ENCODE measurements at regions not wholly inside any gene's neighbourhood (a gene's known extent, or its start where the extent isn't known, plus 50 kb on each side); places are given as distances from the start of the nearest gene placed in this dataset.

- ChIA-PET POLR2A (no interaction called here), RAD21 (ENCODE audit: unreplicated experiment) (no interaction called here), CTCF (no interaction called here), SMC1A (ENCODE audit: uncharacterized antibody, unreplicated experiment) (no interaction called here)
- 28% methylated on average over 3 of the region's 3 CpGs for WGBS (ENCODE audit: insufficient coverage, insufficient replicate concordance, low lambda C conversion rate, missing lambda C conversion rate)
- no peaks in the 10 kb centered on the region for H3K79me2 ChIP-seq (ENCODE audit: control insufficient read depth, insufficient read depth, low read length)
- H2AFZ ChIP-seq (ENCODE audit: control insufficient read depth, low read depth, low read length), result no peak overlapping the region
- no peak for FAIRE-seq
- no peak overlapping the region for H3K9ac ChIP-seq (ENCODE audit: control insufficient read depth, insufficient read depth, low read length)
- ATAC-seq, result no peak
- intact Hi-C loops (cut with micrococcal nuclease; ENCODE audit: unreplicated experiment) (no loop called here), in situ Hi-C loops (cut with MboI) (no loop called here)
- H3K4me1 ChIP-seq (ENCODE audit: control insufficient read depth, insufficient read depth, low read length), result no peaks in the 10 kb centered on the region
- BruUV-seq (replicated peaks), result no TSS peak
- no peaks in the 10 kb centered on the region for H3K27me3 ChIP-seq (replicated peaks in 1 of 2; ENCODE audit: control insufficient read depth in 2 of 2, insufficient read depth in 2 of 2, low read length in 1 of 2)
- H3K9me3 ChIP-seq (replicated peaks; ENCODE audit: control insufficient read depth, insufficient read depth, low read length), result no peaks in the 10 kb centered on the region
- H3K27ac ChIP-seq (ENCODE audit: control insufficient read depth, insufficient read depth), result no peak overlapping the region
- no peak for DNase-seq (ENCODE audit: low read depth, low spot score)
- H3K4me3 ChIP-seq, result no peak overlapping the region
- H3K4me2 ChIP-seq (ENCODE audit: control insufficient read depth, insufficient read depth), result no peak overlapping the region
- H3K36me3 ChIP-seq (ENCODE audit: control insufficient read depth in 2 of 2, insufficient read depth in 2 of 2, low read length in 1 of 2), result no peaks in the 10 kb centered on the region
- no peak for TF ChIP-seq BACH1 (IDR thresholded peaks at IDR 0.05; ENCODE audit: borderline replicate concordance)
- no peak for TF ChIP-seq HSF1 (IDR thresholded peaks at IDR 0.05; ENCODE audit: low read depth, low read length)
- no peak for TF ChIP-seq ATF2 (IDR thresholded peaks at IDR 0.05; ENCODE audit: low read length)
- H4K20me1 ChIP-seq (ENCODE audit: control insufficient read depth, insufficient read depth), result no peaks in the 10 kb centered on the region
Measured at GRCh38 chr3:88979760-88980159, 127.7 kb upstream of the EPHA3 start.

DNA sequence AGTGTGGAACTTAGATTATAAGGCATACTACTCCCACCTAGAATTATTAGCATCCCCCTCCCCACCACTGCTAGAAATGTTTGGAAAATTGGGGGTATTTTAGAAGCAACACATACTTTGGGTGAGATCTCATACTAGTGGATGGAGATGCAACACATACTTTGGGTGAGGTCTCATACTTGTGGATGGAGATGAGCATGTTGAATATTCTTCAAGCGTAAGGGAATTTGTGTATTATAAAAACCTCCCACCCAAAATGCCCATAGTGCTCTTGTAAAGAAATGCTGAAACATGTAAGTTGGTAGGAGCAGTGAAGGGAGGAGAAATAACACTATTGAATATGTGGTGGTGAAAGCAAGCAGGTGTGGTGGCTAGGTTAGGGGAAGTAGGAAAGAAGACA lies 124.0 kb upstream of the EPHA3 start:
- H4K20me1 ChIP-seq (ENCODE audit: control insufficient read depth, insufficient read depth), result no peaks in the 10 kb centered on the region
- RAD21 ChIA-PET (ENCODE audit: unreplicated experiment), result no interaction called here
- H3K4me3 ChIP-seq, result no peak overlapping the region
- ATAC-seq (no peak), DNase-seq (ENCODE audit: low read depth, low spot score) (no peak), FAIRE-seq (no peak)
- in situ Hi-C loops (cut with MboI), result no loop called here
- no peaks in the 10 kb centered on the region for H3K4me1 ChIP-seq (ENCODE audit: control insufficient read depth, insufficient read depth, low read length)
- WGBS (ENCODE audit: insufficient coverage, insufficient replicate concordance, low lambda C conversion rate, missing lambda C conversion rate), result 24% methylated on average over 1 of the region's 1 CpG
- H2AFZ ChIP-seq (ENCODE audit: control insufficient read depth, low read depth, low read length), result no peak overlapping the region
- H3K27ac ChIP-seq (ENCODE audit: control insufficient read depth, insufficient read depth), result no peak overlapping the region
- intact Hi-C loops (cut with micrococcal nuclease; ENCODE audit: unreplicated experiment), result no loop called here
- no peak overlapping the region for H3K9ac ChIP-seq (ENCODE audit: control insufficient read depth, insufficient read depth, low read length)
- POLR2A ChIA-PET, result no interaction called here
- BruUV-seq (replicated peaks), result no TSS peak
- H3K4me2 ChIP-seq (ENCODE audit: control insufficient read depth, insufficient read depth), result no peak overlapping the region
- SMC1A ChIA-PET (ENCODE audit: uncharacterized antibody, unreplicated experiment), result no interaction called here
- H3K9me3 ChIP-seq (replicated peaks; ENCODE audit: control insufficient read depth, insufficient read depth, low read length), result no peaks in the 10 kb centered on the region
- H3K79me2 ChIP-seq (ENCODE audit: control insufficient read depth, insufficient read depth, low read length), result no peaks in the 10 kb centered on the region
- H3K36me3 ChIP-seq (ENCODE audit: control insufficient read depth in 2 of 2, insufficient read depth in 2 of 2, low read length in 1 of 2), result no peaks in the 10 kb centered on the region
- TF ChIP-seq MXI1 (IDR thresholded peaks at IDR 0.05; ENCODE audit: low read depth, low read length), result no peak
- TF ChIP-seq RUNX3 (IDR thresholded peaks at IDR 0.05; ENCODE audit: low read length), result no peak
- TF ChIP-seq RFX5 (IDR thresholded peaks at IDR 0.05; ENCODE audit: low read depth, low read length), result no peak
- TF ChIP-seq BACH1 (IDR thresholded peaks at IDR 0.05; ENCODE audit: borderline replicate concordance), result no peak
- no peak for TF ChIP-seq PML (IDR thresholded peaks at IDR 0.05; ENCODE audit: low read length)
- no peak for TF ChIP-seq ZNF622 (IDR thresholded peaks at IDR 0.05)
- TF ChIP-seq MTA2 (IDR thresholded peaks at IDR 0.05; ENCODE audit: low read depth), result no peak
- no peak for TF ChIP-seq ATF2 (IDR thresholded peaks at IDR 0.05; ENCODE audit: low read length)
- no peak for TF ChIP-seq MEF2B (IDR thresholded peaks at IDR 0.05; ENCODE audit: partially characterized antibody, poor library complexity, severe bottlenecking)
- no peak for TF ChIP-seq CHD4 (IDR thresholded peaks at IDR 0.05)
- TF ChIP-seq RAD51 (IDR thresholded peaks at IDR 0.05), result no peak
- TF ChIP-seq POLR2AphosphoS2 (IDR thresholded peaks at IDR 0.05; ENCODE audit: low read depth, low read length), result no peak
- TF ChIP-seq IKZF2 (IDR thresholded peaks at IDR 0.05), result no peak
- no peak for TF ChIP-seq GATAD2B (conservative IDR thresholded peaks at IDR 0.05; ENCODE audit: low read depth)
- H3K27me3 ChIP-seq (replicated peaks in 1 of 2; ENCODE audit: control insufficient read depth in 2 of 2, insufficient read depth in 2 of 2, low read length in 1 of 2), result no peaks in the 10 kb centered on the region
- CTCF ChIA-PET, result no interaction called here

All from GM12878 (cell line).